ENCODE measurements at regions not wholly inside any gene's neighbourhood (a gene's known extent, or its start where the extent isn't known, plus 50 kb on each side); places are given as distances from the start of the nearest gene placed in this dataset.
"Not testable (repeated sequence)": the region's sequence is repeated elsewhere in the genome, so short reads cannot be mapped to it uniquely, and the experiment has no call there.

DNA sequence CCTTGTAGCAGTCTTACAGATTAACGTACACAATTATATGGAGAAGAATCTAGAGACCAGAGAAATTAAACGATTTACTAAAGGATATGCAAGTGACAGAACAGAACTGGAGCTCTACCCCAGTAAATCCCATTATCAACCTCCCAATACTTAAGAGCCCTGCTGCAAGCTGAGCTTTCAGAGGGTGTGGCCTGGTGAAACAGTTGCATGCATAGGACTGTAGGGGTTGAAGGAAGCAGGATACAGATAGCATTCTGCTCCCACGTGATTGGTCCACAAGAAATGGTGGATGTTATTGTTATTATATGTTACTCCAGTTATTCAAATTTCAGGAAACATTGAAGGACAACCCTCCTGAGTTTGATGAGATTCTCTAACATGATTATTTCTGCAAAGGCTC lies 210.8 kb upstream of the THUMPD2 start:
- no peaks in the 10 kb centered on the region for H3K27me3 ChIP-seq (replicated peaks)
- no peak overlapping the region for H3K4me3 ChIP-seq
- DNase-seq (ENCODE audit: low read depth in 1 of 2, low spot score in 2 of 2), result no peak
- no peaks in the 10 kb centered on the region for H3K36me3 ChIP-seq
- no peaks in the 10 kb centered on the region for H3K4me1 ChIP-seq (replicated peaks)
- no peaks in the 10 kb centered on the region for H3K9me3 ChIP-seq (replicated peaks)
- no peak overlapping the region for H3K27ac ChIP-seq

DNA sequence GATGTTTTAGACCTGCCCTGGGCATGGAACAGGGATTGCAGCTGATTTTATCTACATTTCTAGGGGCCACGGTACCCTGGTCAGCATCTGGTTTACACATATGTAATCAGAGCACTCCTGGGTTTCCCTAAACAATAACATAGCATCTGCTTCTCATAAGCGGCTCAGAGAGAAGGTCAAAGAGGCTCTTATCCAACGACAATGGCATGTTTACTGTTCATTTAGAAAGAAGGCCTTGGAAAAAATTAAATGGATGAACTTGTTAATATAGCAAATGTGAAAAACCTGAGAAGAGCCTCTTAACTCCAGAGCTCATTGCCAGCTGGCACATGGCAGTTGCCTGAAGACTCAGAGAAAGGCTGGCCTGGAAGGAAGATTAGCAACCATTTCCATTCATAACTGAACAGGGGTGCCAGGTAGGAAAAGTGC lies 202.8 kb upstream of the THUMPD2 start:
- DNase-seq (ENCODE audit: low read depth in 1 of 2, low spot score in 2 of 2), result no peak
- no peaks in the 10 kb centered on the region for H3K27me3 ChIP-seq (replicated peaks)
- no peak overlapping the region for H3K4me3 ChIP-seq

DNA sequence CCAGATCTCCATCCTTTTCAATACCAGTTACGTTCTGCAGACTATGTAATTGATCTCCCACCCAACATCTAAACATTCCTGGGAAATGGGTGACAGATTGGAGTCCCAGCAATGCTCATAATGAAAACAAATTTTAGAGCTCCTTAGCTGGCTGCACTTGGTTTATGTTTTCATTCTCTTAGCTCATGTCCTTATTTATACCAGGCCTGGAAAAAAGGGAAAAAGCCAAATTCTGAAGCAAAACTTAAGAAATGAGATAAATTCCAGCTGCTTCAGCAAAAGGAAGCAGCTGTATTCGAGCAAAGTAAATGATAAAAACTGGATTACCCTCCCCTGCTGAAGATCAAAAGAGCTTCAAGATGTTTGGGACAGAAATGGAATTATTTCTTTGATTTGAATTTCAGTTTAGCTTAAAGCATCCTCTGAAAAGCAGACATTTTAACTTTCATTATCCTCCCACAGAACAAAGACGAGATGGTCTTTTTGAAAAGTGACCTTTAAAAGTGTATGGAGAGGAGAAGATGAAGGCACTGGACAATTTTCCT lies 196.5 kb upstream of the THUMPD2 start:
- no peaks in the 10 kb centered on the region for H3K4me1 ChIP-seq (replicated peaks)
- no peak overlapping the region for H3K27ac ChIP-seq
- H3K36me3 ChIP-seq, result no peaks in the 10 kb centered on the region
- no peak for DNase-seq (ENCODE audit: low read depth in 1 of 2, low spot score in 2 of 2)
- H3K9me3 ChIP-seq (replicated peaks), result no peaks in the 10 kb centered on the region; the same call in 1 of the 2 replicates
- no peaks in the 10 kb centered on the region for H3K27me3 ChIP-seq (replicated peaks)
- no peak overlapping the region for H3K4me3 ChIP-seq

More for the DNA sequence above, 202.8 kb upstream of the THUMPD2 start:
- Histone ChIP-seq H3K4me1 (replicated peaks) (no peaks in the 10 kb centered on the region), H3K36me3 (no peaks in the 10 kb centered on the region), H3K9me3 (replicated peaks) (no peaks in the 10 kb centered on the region; the same call in 1 of the 2 replicates), H3K27ac (no peak overlapping the region)

DNA sequence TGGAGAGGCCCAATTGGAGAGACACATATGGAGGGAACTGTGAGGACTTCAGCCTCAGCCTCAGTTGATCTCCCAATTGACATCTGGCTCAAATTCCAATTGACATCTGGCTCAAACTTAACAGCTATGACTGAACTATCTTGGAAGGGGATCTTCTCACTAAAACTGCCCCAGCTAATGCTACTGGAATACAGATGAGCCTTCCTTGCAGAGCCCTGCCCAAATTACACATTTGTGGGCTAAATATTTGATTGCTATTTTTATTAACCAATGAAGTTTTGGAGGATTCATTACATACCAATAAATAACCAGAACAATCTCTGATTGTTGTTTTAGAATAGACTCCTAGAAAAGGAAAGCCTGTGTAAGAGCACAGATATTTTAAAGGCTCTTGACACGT lies 189.0 kb upstream of the THUMPD2 start:
- no peak for DNase-seq (ENCODE audit: low read depth in 1 of 2, low spot score in 2 of 2)
- H3K36me3 ChIP-seq, result no peaks in the 10 kb centered on the region

DNA sequence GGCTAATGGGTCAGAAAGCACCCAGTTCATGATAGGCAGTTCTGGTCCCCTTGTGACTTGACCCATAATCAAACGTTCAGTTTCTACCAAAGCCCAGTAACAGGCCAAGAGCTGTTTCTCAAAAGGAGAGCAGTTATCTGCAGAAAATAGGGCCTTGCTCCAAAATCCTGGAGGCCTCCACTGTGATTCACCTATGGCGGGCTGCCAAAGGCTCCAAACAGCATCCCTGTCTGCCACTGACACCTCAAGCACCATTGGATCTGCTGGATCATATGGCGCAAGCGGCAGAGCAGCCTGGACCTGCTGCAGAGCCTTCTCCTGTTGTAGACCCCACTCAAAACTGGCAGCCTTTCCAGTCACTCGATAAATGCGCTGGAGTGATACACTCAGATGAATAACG lies 181.6 kb upstream of the THUMPD2 start:
- not testable (repeated sequence) for H3K36me3 ChIP-seq; H3K4me3 ChIP-seq; H3K9me3 ChIP-seq (replicated peaks); H3K27me3 ChIP-seq (replicated peaks); H3K27ac ChIP-seq; DNase-seq (ENCODE audit: low read depth in 1 of 2, low spot score in 2 of 2); H3K4me1 ChIP-seq (replicated peaks)

More for the DNA sequence above, 189.0 kb upstream of the THUMPD2 start:
- Histone ChIP-seq H3K27ac (no peak overlapping the region), H3K4me1 (replicated peaks) (no peaks in the 10 kb centered on the region), H3K4me3 (no peak overlapping the region), H3K9me3 (replicated peaks) (no peaks in the 10 kb centered on the region), H3K27me3 (replicated peaks) (no peaks in the 10 kb centered on the region)

DNA sequence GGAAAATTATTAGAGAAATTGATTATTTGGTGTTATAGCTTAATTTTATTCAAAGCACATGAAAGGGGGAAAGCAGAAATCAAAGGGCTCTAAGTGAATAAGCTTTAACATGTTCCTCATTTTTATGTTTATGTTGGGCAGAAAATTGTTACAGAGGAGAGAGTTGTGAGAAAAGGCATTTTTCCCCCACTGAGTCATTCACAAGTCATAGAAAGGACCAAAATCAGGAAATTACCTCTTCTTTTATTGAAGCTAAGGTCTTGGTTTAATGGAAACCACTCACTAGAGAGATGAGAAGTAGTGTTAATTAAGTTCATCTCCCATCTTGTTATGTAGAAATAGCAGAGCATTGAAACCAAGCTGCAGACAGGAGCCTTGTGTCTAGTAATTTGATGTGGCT lies 175.3 kb upstream of the THUMPD2 start:
- DNase-seq (ENCODE audit: low read depth in 1 of 2, low spot score in 2 of 2), result no peak
- Histone ChIP-seq H3K36me3 (no peaks in the 10 kb centered on the region), H3K4me3 (no peak overlapping the region), H3K27ac (no peak overlapping the region), H3K4me1 (replicated peaks) (no peaks in the 10 kb centered on the region), H3K27me3 (replicated peaks) (no peaks in the 10 kb centered on the region), H3K9me3 (replicated peaks) (no peaks in the 10 kb centered on the region)

DNA sequence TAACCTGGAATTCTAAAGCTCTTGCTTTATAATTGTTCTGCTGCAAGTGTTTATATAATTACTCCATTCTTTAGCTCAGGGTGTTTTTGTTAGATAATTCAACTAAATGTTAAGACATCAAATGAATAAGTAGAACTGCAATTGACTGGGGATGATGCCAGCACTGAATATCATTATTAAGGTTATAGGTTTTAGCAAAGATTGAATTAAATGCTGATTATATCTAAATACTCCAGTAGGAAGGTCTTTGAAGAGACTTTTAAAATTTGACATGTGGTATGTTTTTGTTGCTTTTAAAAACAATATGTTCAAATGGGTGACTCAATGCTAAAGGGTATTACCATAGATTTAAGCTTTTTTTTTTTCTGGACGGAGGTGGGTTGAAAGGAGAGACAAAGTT lies 170.1 kb upstream of the THUMPD2 start:
- Histone ChIP-seq H3K4me1 (replicated peaks) (no peaks in the 10 kb centered on the region), H3K9me3 (replicated peaks) (no peaks in the 10 kb centered on the region), H3K27ac (no peak overlapping the region), H3K27me3 (replicated peaks) (no peaks in the 10 kb centered on the region; the same call in 1 of the 2 replicates), H3K36me3 (no peaks in the 10 kb centered on the region), H3K4me3 (no peak overlapping the region)
- no peak for DNase-seq (ENCODE audit: low read depth in 1 of 2, low spot score in 2 of 2)

DNA sequence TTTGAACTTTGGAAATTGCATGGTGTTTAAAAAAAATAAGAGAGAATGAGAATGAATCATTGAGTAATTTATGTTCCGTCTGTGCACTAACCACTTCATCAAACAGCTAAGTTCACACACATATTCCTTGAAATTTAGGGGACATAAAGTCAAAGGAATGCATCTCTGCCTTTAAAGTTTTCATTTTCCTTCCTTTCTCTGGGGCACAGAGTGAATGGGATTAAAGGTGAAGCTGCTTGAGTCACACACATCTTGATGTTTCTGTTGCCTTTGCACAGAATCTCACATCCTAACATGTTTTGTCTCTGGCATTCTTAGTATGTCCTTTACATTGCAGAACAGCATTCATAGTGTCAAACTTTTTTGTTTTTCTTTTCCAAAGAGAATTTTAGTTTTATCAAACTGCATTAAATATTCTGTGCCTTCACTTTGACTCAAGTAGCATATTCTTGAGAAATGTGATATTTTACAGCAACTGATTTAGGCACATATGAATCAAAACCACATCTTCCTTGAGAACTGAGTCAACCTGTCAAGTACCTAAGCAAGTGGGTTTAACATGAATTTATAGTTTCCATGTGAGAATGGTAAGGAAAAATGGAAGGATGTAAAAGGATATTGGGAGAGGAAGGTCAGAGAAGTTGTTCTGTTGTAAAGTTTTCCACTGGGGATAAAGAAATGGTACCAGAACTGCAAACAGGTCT lies 169.1 kb upstream of the THUMPD2 start:
- no peak overlapping the region for H3K4me3 ChIP-seq
- no peaks in the 10 kb centered on the region for H3K36me3 ChIP-seq
- H3K27me3 ChIP-seq (replicated peaks), result no peaks in the 10 kb centered on the region; the same call in 1 of the 2 replicates
- DNase-seq (ENCODE audit: low read depth in 1 of 2, low spot score in 2 of 2), result no peak
- no peak overlapping the region for H3K27ac ChIP-seq
- H3K4me1 ChIP-seq (replicated peaks), result no peaks in the 10 kb centered on the region
- H3K9me3 ChIP-seq (replicated peaks), result no peaks in the 10 kb centered on the region

DNA sequence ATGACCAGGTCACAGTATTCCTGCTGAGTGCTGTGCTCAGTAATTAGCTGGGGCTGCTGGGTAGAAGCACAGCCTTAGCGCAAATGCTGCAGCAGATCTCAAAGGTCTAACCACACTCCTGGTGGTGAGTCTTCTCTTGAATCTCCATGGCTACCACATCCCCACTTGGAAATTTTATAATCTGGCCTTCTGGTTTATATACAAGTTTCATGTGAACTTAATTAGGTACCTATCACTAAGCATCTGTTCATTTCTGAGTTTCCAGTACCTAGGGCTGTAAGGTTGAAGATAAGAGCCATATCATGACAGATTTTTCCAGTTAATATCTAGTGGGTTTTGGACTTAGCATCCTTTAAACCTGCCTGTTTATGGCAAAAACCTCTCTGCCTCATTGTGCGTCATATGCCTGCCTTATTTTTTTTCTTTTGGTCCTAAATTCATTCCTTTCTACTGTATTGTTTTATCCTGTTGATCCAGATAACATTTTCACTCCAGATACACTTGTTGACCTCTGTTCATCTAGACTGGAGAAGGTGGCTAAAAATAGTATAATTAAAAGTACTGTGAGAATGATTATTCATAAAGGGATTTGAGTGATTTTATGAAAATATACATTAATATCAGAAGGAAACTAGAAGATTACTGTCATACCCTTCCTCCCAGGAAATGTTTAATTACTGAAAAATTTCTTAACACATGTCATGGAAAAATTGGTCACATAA lies 168.4 kb upstream of the THUMPD2 start:
- H3K4me3 ChIP-seq, result no peak overlapping the region
- no peaks in the 10 kb centered on the region; the same call in 1 of the 2 replicates for H3K27me3 ChIP-seq (replicated peaks)
- no peaks in the 10 kb centered on the region for H3K36me3 ChIP-seq
- no peaks in the 10 kb centered on the region for H3K4me1 ChIP-seq (replicated peaks)
- no peaks in the 10 kb centered on the region for H3K9me3 ChIP-seq (replicated peaks)
- no peak for DNase-seq (ENCODE audit: low read depth in 1 of 2, low spot score in 2 of 2)
- no peak overlapping the region for H3K27ac ChIP-seq

DNA sequence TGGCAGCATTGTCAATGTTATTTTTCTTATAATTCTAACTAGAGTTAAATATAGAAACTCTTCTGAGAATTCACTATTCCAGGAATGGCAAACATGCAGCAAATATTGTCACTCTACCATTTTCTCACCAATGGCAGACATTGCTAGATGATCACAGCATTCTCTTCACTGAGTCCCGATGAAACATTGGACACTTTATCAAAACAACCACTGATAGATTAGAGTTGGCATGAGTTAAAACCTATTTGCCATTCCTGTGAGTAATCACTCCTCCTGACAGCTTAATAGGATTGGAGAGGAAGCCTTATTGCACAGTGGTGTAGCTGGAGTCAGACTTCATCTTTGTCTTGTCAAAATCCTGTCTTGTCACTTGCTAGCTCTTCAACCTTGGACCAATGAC lies 163.9 kb upstream of the THUMPD2 start:
- Histone ChIP-seq H3K27ac (no peak overlapping the region), H3K27me3 (replicated peaks) (no peaks in the 10 kb centered on the region), H3K36me3 (no peaks in the 10 kb centered on the region), H3K4me3 (no peak overlapping the region), H3K9me3 (replicated peaks) (no peaks in the 10 kb centered on the region), H3K4me1 (replicated peaks) (no peaks in the 10 kb centered on the region)
- no peak for DNase-seq (ENCODE audit: low read depth in 1 of 2, low spot score in 2 of 2)

DNA sequence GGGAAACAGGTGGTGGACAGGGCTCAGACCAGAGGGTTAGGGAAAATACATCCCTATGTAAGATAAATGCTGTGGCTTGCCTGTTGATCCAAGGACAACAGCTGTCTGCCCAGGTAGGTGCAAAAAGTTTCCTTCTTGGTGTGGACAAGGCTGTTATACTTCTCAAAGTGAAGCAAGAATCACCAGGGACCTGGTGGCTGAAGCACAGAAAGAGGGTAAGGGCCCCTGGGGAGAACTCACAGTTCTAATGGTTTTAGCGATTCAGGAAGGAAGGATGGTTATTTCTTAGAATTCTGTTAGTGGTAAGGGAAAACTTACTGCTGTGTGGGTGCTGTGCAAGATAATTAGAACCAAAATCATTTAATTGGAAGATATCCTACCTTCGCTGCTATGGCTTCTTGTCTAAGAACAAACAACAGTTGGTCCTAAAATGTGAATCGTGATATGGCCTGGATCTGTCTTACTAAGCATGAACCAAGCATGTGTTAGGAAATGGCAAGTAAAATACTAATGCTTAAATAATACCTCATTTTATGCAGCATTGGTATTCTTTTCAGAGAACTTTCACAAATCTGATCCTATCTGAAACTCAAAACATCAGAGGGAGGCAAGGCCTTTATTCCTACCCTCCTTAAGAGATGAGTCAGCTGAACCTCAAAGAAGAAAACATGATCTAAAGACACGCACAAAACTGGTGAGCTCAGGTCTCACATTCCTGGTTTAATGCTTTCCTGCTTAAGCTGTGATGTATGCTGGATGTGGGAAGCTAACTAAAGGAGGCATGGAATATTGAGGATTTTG lies 159.2 kb upstream of the THUMPD2 start:
- no peak overlapping the region for H3K27ac ChIP-seq

DNA sequence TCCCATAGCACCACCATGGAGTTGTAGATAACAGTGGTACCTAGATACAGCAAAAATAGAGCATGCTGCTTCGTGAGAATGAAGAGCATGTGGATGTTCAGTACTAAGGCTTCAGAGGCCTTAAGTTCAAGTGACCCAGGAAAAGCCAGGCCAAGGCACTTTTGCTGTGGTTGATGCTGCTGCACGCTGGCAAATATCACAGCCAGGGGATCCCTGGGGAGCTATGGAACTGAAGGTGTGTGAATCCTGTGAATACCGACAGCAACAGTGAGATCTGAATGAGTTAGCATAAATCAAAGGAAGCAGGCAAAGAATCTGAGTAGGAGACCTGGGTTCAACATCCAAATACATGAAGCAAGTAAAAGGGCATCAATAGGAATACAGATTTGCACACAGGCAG lies 158.6 kb upstream of the THUMPD2 start:
- DNase-seq (ENCODE audit: low read depth in 1 of 2, low spot score in 2 of 2), result no peak
- no peak overlapping the region for H3K4me3 ChIP-seq
- H3K4me1 ChIP-seq (replicated peaks), result no peaks in the 10 kb centered on the region
- H3K27ac ChIP-seq, result no peak overlapping the region
- no peaks in the 10 kb centered on the region for H3K9me3 ChIP-seq (replicated peaks)
- no peaks in the 10 kb centered on the region for H3K36me3 ChIP-seq
- H3K27me3 ChIP-seq (replicated peaks), result no peaks in the 10 kb centered on the region

More for the DNA sequence above, 159.2 kb upstream of the THUMPD2 start:
- DNase-seq (ENCODE audit: low read depth in 1 of 2, low spot score in 2 of 2), result peak in 1 of 2 experiments; percentile 27
- Histone ChIP-seq H3K4me3 (no peak overlapping the region), H3K9me3 (replicated peaks) (no peaks in the 10 kb centered on the region), H3K36me3 (no peaks in the 10 kb centered on the region), H3K4me1 (replicated peaks) (no peaks in the 10 kb centered on the region), H3K27me3 (replicated peaks) (no peaks in the 10 kb centered on the region)

DNA sequence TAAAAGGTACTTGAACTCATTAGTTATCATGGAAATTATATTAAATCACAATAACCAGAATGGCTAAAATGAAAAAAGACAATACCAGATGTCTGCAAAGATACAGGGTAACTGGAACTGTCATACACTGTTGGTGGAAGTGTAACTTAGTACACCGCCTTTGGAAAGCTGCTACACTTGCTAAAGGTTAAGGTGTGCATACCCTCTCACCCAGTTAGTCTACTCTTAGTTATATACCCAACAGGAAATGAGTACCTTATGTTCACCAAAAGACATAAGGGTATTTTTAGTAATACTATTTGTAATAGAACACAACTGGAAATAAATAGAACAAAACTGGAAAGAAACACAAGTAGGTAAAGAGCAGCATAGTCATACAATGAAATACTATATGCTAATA lies 155.8 kb upstream of the THUMPD2 start:
- DNase-seq (ENCODE audit: low read depth in 1 of 2, low spot score in 2 of 2), result no peak
- no peaks in the 10 kb centered on the region for H3K36me3 ChIP-seq
- H3K27ac ChIP-seq, result no peak overlapping the region
- no peaks in the 10 kb centered on the region for H3K27me3 ChIP-seq (replicated peaks)
- H3K4me1 ChIP-seq (replicated peaks), result no peaks in the 10 kb centered on the region
- no peaks in the 10 kb centered on the region for H3K9me3 ChIP-seq (replicated peaks)
- no peak overlapping the region for H3K4me3 ChIP-seq

DNA sequence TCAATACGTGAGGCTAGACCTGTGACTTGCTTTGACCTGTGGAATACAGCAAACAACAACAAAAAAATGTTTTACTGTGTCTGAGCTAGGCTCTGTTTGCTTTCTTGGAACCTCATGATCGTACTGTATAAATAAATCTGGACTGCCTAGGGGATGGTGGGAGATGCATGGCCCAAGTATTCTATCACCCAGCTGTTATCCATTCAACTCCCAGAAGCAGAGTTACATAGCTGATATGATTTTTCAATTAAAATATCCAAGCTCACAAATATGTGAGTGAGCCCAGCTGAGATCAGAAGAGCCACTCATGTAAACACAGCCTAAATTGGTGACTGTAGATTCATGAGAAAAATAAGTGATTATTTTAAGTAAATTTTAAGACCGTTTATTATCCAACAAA lies 154.1 kb upstream of the THUMPD2 start:
- Histone ChIP-seq H3K27ac (no peak overlapping the region), H3K27me3 (replicated peaks) (no peaks in the 10 kb centered on the region), H3K4me1 (replicated peaks) (no peaks in the 10 kb centered on the region), H3K36me3 (no peaks in the 10 kb centered on the region), H3K9me3 (replicated peaks) (no peaks in the 10 kb centered on the region), H3K4me3 (no peak overlapping the region)
- DNase-seq (ENCODE audit: low read depth in 1 of 2, low spot score in 2 of 2), result no peak
